Activated CD8-positive, alpha-beta memory T cell treated with anti-CD3 and anti-CD28 coated beads for 48 hours (primary cell): ENCODE measurements at regions not wholly inside any gene's neighbourhood (a gene's known extent, or its start where the extent isn't known, plus 50 kb on each side); places are given as distances from the start of the nearest gene placed in this dataset.

Source experiments
- DNase-seq, 3 experiments: peaks; one replicate each; pipeline ENCODE4 v3.0.0-alpha.2; 2020; ENCODE audit warnings: low read depth in 2 of 3, low spot score in 2 of 3

DNA sequence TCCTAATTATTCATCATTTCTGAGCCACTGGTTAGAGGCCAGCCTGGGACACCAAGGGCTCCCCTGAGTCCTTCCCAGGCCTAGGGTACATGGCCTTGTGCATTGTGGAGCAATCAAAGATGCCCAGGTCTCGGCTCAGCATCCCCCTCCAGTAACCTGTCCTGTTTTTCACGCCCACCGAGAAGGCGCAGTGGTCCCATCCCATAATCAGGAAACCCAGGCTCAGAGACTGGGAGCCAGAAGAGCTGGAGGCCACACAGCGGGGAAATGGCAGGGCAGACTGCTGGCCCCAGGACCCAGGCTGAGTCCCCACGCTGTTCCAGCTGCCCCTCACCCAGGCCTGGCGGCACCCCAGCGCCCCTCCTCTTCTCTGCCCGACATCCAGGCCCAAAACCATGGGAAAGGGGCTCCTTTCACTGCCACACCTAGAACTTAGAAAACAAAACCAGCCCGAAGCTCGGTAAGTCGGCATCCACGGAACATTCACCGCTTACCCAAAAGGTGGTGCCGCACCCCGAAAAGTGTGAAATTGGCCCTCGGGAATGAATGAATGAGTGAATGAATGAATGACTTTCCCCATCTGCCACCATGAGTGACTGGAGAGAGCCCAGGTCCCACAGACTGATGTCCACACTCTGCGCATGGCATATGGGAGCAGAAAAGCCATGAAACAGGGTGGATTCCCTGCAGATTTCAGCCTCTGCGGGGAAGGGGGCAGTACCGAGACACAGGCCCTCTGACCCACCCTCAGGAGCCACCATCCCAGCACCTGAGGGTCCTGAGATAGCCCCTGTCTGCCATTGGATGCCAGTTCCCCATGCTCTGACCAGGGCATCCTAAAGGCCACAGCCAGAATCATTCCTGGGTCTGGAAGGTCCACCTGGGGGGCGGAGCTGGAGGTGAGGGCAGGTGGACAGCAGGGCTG is 132.5 kb downstream of the OLFM1 start:
- DNase-seq = no peak

DNA sequence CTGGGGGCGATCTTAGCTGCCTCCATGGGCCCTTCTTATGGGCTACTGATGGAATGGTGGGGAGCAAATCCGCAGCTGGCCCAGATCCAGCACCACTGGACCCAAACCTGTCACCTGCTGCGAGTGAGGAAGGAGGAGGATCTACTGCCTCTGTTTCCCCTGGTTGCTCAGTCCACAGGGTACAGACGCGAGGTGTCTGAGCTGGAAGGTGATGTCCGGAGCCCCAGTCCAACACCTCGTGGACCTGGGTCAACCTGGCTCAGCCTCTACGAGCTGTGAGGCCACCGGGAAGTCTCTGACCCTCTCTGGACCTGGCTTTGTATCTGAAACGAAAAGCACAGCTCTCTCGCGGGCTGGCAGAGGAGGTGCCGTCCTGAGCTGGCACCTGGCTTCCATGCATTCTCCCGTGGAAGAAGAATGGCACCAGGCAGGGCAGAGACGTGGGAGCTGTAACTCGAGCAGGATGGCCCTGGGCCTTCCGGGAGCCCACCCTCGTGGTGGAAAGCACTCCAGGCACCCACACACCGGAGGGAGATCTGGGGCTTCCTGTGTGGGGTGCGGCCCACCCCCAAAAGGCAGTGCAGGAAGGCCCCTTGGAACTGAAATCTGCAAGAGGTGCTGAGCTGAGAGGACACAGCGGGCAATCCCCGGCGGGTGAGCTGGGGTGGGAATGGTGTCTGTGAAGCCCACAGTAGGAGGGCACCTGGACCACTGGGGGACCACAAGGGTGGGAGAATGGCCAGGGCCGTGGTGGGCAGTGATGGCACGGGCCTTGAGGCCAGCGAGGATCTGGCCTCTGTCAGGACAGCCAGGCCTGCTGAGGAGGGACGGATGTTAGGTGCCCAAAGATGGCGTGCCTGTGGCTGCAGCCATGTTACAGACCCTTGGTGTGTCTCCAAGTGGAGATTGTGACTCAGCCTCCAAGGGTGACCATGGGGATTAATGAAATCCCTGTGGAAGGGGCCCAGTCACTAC is 133.4 kb downstream of the OLFM1 start:
- DNase-seq = no peak

DNA sequence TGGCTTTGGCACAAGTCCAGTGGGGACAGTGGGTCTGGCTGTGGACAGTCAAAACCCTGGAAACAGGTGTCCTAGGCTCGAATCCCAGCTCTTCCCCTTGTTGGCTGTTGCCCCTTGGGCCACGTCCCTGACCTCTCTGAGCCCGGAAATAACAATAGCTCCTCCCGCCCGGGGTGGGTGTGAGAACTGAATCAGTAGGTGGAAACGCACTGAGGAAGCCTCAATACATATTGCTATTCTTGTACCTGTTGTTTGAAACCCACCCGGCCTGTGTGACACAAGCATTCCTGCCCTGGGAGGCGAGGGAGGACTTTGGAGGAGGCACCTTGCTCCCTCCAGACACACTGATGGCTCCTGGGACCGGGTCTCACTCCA is 134.1 kb downstream of the OLFM1 start:
- no peak for DNase-seq

DNA sequence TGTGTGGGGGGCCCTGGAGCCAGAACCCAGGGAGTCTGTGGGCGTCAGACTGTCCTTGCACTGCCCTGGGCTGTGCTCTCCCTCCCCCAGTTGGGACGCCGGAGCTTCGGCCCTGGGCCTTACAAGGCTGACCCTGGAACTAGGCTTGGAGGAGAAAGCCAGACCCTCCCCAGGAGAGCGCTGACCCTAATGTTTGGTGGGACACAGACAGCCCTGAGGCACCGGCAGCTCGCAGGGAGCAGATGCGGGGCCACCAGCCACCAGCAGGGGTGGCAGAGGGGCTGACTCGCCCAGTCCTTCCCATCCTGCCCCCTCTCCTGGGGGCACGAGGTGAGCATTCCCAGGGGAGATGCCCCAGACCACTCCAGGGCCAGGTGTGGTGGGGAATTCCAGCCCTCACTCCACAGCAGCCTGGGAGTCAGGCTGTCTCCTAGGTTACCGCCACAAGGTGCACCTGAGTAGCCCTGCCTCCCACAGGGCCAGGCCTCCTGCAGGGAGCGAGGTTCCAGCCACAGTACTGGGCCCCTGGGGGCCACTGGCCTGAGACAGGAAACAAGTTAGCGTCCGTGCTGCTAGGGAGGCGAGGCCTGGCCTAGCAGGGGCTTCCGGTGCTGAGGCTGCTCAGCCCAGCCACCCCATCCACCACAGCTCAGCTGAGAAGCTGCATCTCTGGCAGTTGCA is 134.6 kb downstream of the OLFM1 start:
- DNase-seq = no peak

DNA sequence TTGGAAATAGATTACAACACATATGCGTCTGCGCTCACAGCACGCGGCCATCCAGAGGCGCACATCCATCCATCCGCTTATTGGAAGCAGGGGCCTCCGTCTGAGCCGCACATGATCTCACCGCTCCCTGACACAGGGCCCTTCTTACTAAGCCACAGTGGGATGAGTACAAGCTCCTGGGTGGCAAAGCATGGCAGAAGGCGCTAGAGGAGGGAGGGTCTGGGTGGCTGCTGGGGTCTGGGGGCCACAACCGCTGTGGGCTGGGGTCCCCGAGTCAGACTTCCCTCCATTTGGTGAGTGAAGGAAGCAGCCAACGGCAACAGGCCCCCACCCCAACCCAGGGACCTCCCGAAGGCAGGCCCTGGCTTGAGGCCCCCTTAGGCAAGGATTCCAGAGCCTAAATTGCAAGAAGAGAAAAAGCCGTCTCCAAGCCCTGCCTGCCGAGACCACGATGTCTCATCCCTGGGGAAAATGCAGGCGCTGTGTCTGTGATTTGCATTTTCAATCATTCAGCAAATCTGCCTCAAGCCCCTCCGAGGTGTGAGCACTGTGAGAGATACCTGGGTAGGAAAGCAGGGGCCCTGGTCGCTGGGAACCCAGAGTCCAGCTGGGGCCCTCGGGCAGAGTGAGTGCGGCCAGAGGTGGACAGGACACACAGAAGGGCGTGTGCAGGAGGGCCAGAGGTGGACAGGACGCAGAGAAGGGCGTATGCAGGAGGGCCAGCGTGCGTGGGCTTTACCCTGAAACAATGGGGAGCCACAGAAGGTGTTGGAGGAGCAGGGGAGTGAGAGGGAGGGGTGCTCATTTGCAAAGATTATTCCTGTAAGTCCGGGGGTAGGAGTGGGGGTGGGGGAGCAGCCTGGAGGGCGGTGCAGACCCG is 135.7 kb downstream of the OLFM1 start:
- DNase-seq = no peak

DNA sequence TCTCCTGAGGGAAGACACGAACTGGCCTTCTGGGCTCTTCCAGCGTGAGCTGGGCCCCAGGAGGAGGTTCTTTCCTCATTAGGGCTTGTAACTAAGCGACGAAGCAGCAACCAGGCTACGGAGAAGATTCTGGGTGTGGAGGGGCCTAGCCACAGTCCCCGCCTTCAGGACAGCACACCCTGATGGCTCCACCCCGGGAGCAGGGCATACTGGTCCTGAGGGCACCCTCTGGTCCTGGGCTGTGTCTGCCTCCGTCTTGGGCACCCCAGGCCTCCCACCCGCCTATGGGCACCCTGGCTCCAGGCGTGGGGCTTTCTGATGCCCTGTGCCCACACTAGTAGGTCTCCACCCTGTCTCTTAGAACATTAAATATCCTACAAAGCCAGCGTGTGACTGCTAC is 136.4 kb downstream of the OLFM1 start:
- DNase-seq = no peak

DNA sequence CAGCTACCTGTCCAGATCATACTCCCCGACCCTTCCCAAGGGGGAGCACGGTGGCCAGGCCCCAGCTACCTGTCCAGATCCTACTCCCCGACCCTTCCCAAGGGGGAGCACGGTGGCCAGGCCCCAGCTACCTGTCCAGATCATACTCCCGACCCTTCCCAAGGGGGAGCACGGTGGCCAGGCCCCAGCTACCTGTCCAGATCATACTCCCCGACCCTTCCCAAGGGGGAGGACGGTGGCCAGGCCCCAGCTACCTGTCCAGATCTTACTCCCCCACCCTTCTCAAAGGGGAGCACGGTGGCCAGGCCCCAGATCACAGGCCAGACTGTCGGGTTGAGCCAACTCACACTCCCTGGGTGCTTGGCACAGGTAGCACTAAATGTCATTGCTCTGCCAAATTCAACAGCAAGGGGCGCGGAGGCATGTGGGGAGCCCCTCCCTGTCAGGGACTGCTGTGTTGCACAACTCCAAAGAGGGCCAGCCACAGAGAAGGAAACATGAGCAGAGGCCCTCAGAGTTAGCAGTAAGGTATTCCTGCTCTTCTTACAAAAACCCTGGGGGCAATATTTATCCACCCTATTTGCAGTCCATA is 136.9 kb downstream of the OLFM1 start:
- DNase-seq = no peak

DNA sequence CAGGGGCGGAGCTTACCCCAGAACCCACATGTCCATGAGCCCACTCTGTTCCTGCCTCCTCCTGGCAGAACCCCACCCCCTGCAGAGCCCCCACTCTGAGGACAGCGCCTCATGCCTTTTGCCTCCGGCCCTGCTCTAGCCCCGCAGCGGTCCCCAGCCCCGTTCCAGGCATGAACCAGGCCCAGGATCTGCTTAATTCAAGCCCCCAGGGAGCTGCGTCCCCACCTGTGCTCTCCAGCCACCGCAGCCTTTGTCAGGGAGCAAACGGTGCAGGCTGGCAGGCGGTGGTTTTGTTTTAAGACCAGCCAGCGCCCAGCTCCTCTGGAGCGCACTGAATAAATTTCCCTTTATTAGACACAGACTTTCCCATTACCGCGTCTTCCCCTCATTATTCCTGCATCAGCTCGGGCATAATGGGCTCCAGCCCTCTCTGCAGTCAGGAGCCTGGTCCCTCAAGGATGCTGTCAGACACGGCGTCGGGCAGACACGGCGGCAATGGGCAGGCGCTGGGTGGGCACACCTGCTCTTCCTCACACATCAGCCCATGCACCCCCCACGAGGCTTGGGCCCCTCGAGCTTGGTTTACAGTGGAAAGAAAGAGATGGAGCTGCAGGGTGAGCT is 137.6 kb downstream of the OLFM1 start:
- DNase-seq = no peak

DNA sequence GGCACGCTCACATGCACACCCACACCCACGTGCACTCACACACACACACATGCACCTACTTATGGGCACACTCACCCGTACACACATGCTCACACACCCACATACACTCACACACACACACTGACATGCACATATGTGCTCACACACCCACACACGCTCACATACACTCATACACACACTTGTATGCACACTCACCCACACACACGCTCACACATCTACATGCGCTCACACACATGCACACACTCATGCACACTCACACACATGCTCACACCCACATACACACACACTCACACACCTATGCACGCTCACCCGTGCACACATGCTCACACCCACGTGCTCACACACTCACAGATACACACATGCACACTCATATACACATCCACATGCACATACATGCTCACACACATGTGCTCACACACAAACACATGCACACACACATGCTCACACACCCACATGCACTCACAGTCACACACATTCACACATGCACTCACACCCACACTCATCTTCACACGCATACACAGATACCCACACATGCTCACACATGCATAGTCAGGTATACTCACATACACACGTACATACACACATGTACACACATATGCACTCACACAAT is 138.3 kb downstream of the OLFM1 start:
- no peak for DNase-seq

DNA sequence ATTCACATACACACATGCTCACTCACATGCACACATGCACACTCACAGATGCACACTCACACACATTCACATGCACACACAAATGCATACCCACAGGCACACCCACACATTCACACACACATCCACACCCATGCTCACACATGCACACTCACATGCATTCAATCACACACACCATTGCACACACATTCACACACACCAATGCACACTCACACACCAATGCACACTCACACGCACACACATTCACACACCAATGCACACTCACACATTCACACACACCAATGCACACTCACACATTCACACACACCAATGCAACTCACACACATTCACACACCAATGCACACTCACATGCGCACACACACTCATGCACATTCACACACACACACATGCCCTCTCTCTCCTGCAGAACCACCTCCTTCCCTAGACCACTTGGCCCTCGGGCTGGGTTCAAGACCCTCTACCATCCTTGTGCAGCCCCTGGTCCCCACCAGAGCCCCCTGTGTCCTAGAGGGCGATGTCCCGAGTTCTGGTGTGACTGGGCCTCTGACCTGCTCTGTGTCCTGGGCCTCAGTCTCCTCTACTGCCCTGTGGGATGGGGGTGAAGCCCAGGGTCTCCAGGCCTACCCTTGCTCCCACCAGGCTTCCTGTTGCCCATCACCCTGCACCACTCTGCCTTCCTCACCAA is 139.0 kb downstream of the OLFM1 start:
- no peak for DNase-seq

DNA sequence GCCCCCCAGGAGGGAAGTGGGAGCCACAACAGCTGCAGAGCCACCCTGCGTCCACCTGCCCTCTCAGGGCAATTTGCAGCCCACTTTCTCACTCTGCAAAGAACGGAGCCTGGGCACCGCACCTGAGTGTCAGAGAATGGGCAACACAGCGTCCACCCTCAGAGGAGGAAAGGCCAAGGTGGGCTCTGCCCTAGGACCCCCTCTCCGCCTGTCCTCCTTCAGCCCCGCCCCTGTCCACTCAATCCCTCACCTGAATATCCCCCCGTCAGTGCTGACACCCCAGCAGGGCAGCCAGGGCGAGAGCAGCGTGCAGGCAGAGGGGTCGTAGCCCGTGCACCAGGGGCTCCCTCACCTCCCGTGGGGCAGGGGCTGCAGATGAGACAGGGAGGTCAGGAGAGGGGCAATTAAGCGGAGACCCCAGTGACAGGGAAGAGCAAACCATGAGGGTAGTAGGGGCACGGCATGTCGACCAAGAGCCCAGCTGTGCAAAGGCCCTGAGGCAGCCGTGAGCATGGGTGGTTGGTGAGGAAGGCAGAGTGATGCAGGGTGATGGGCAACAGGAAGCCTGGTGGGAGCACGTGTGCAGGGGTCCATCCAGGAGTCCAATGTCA is 140.3 kb downstream of the OLFM1 start:
- no peak for DNase-seq

DNA sequence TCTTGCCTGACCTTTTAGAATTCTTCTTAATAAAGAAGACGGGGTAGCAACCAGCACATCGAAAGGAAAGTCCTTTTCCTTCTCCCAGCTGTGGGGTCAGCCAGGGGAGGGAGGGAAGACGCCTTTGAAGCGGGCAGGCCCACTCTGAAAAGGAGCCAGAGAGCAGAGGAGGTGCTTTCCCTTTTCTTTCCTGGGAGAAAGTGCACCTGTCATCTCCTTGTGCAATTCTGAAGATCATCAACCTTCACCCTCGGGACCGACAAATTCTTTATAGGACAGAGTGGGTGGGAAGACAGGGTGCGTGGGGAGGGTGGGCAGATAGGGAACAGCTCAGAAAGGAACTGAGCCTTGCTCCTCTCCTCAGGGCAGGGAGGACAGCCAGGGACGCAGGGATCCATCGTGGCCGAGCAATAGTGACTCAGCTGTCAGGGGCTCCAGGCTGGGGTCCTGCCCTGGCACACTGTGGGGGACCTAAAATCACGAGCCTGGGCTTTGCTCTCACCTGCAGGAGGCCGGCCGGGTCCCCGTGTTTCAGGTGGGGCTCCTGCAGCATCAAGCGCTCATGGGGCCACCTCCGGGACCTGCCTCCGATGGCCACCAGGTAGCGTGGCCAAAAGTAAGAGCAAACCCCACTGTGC is 141.0 kb downstream of the OLFM1 start:
- no peak for DNase-seq

DNA sequence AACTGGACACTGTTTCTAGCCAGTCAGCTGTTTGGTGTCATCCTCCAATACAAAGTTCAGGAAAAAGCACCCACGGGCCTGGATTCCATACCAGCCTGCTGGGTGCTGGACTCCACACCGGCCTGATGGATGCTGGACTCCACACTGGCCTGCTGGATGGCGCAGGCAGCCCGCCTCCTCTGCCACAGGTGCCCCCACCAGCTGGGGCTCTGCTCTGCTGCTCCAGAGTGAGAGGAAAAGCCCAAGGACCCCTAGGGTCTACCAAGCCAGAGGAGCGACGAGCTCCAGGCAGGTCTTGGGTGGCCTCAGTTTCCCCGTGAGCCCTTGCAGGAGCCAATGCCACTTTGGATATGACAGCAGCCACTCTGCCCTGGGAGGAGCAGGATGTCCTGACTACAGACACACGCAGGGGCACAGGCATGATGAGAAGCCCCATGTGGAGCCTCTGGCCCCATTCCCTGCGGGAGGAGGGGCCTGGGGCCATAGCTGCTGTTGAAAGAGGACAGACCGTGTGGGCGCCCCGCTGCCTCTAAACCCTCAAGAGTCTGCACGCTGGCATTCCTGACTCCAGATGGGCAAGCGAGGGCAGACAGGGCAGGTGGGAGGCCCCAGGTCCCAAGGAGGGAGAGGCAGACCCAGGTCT is 141.6 kb downstream of the OLFM1 start:
- DNase-seq = no peak

DNA sequence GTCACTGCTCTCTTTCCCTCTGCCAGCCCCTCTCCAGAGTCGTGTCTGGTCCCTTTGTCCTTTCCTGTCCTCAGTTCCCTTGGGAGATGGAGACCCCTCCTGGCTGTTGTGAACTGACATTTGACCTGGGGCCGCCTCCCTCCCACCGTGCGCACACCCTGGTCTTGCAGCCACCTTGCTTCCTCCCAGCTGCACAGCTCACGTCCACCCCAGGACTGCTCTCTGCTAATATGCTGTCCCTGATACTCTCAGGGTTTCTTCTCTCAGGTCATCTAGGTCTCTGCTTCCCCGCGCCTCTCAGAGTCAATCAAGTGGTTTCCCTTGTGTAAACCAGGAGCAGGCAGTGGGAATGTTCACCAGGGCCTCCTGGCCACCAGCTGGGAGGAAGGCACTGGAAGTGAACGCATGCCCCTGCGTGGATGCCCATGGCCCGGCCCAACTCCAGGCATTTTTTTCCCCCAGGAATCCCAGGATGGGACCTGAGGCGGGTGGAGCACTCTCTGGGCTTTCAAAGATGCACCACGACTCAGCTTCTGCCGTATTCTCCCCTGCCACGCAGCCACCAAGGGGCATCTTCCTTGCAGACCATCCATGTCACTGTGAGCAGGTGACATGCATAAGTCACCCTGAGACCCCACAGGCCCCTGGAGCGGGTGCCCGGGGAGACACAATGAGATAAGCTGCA is 142.4 kb downstream of the OLFM1 start:
- no peak for DNase-seq

DNA sequence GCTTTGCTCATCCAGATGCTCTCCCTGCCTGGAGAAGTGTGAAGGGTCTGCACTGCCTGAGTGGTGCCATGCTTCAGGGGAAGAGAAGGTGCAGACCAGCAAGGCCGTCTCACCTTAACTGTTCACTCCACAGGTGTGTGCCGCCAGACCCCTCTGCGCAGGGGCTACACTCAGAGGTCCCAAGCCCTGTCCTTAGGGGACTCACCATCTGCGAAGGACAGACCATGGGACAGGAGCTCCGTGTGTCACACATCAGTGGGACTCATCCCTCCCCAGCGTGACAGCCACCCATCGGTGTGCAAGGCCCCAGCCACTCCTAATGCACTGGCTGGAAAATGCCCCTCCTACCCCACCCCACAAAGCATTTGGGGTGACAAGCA is 142.9 kb downstream of the OLFM1 start:
- DNase-seq = no peak

DNA sequence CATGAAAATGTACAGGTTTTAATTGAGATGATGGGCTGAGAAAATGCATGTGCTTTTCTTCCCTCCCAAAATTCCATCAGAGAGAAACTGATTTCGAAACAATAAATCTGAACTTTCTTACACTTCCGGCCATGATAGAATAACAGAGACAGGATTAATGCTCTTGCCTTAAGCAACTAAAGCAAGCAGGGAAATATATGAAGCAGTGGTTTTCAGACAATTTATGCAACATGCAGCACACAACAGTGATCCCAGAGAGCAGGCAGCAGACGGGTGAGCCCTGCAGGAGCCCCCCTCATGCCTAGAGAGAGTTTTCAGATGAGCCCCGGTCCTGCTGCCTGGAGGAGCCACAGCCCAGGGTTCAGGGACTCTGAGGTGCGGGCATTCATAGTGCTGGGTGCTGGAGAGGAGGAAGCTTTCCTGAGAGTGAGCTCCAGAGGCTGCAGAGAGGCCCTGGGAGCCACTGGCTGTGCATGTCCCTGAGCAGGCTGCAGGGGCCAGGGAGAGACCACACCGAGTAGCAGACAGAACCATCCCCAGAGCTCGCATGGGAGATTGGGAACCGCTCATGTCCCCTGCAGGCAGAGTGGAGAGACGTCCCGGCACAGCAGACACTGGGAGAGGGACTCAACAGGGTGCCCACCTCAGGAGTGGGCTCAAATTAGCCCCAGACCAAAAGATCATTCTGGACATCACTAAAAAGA is 143.5 kb downstream of the OLFM1 start:
- no peak for DNase-seq
